K562 (cell line): ENCODE measurements at regions not wholly inside any gene's neighbourhood (a gene's known extent, or its start where the extent isn't known, plus 50 kb on each side); places are given as distances from the start of the nearest gene placed in this dataset.

ENCODE experiments used
- ATAC-seq: fragments of 200-7000 bp; cut with Tn5 transposase; 3 replicates; pipeline ENCODE4 v1.9.1; 2020; ENCODE audit warnings: moderate library complexity
- BruUV-seq: library from RNA; stranded (reverse); fragments of 400-500 nt; replicated peaks from 2 replicates; lab custom pipeline; 2021; lab: Mats Ljungman, UMichigan
- CTCF ChIA-PET: fragments of 300-600 bp; formaldehyde crosslinking; extraction: SDS; loops from one replicate; lab custom pipeline; 2021; ENCODE audit warnings: low intra/inter-chr PET ratio; lab: Yijun Ruan, JAX
- POLR2A ChIA-PET: fragments of 300-600, 350-650 bp; sonication (Branson Sonifier 250); formaldehyde crosslinking; extraction: SDS; loops from one replicate; lab custom pipeline; 2021; ENCODE audit warnings: antibody characterized with exemption, inconsistent platforms; lab: Yijun Ruan, JAX
- DNase-seq, 4 experiments: peaks; one replicate each; pipeline versions ENCODE4 v3.0.0 to v3.0.0-alpha.2; 2011 to 2018; ENCODE audit warnings: low spot score in 3 of 4, mixed read lengths in 3 of 4; ENCODE audit errors: extremely low read depth in 1 of 4
- FAIRE-seq: peaks from 2 replicates; lab custom pipeline; 2011; peaks lifted over from hg19 to GRCh38; lab: Jason Lieb, UNC
- H2AFZ ChIP-seq: 2 replicates; pipeline ENCODE4 v1.6.0; 2011; ENCODE audit warnings: low read depth, low read length, control low read depth, inconsistent platforms
- H3K27ac ChIP-seq: fragments of 200-600 bp; 3 replicates; pipeline ENCODE4 v1.8.0; 2011; ENCODE audit warnings: low read depth, mild to moderate bottlenecking, control low read depth, inconsistent platforms, low read length, moderate library complexity, mixed read lengths; ENCODE audit errors: extremely low read depth
- H3K27me3 ChIP-seq, 2 experiments: fragments of 300-600 bp in 1 of 2; 2 replicates in 1 of 2; 3 replicates in 1 of 2; pipeline versions ENCODE4 v1.6.0 to v1.8.0; 2011; ENCODE audit warnings: inconsistent platforms in 2 of 2, low read length in 2 of 2, mild to moderate bottlenecking in 1 of 2, mixed read lengths in 1 of 2, moderate library complexity in 1 of 2; ENCODE audit not compliant: control insufficient read depth in 2 of 2, insufficient read depth in 2 of 2
- H3K36me3 ChIP-seq: fragments of 300-600 bp; 3 replicates; pipeline ENCODE4 v1.8.0; 2011; ENCODE audit warnings: mild to moderate bottlenecking, low read length, inconsistent platforms; ENCODE audit not compliant: control insufficient read depth, insufficient read depth
- H3K4me1 ChIP-seq, 2 experiments: fragments of 200-600 bp in 1 of 2; replicated peaks in 1 of 2; 2 replicates in 1 of 2; 3 replicates in 1 of 2; pipeline versions ENCODE4 v1.5.1 to v1.8.0; 2011; ENCODE audit warnings: inconsistent platforms in 2 of 2, low read length in 2 of 2, mild to moderate bottlenecking in 1 of 2, mixed read lengths in 1 of 2, moderate library complexity in 1 of 2; ENCODE audit not compliant: control insufficient read depth in 2 of 2, insufficient read depth in 2 of 2
- H3K4me2 ChIP-seq: 2 replicates; pipeline ENCODE4 v1.6.1; 2011; ENCODE audit warnings: low read length, control low read depth, inconsistent platforms, mixed read lengths; ENCODE audit not compliant: insufficient read depth
- H3K4me3 ChIP-seq: fragments of 200-600 bp; sonication (generic), shearing (Covaris generic); 2 replicates; pipeline ENCODE4 v1.5.1; 2016; ENCODE audit warnings: control low read depth, inconsistent platforms
- H3K79me2 ChIP-seq: fragments of 200-600 bp; 3 replicates; pipeline ENCODE4 v1.8.0; 2011; ENCODE audit warnings: low read length, inconsistent platforms; ENCODE audit not compliant: control insufficient read depth, insufficient read depth
- H3K9ac ChIP-seq, 2 experiments: 2 replicates each; pipeline versions ENCODE4 v1.6.0 to v1.6.1; 2011; ENCODE audit warnings: low read depth in 2 of 2, low read length in 2 of 2, control low read depth in 1 of 2, inconsistent platforms in 1 of 2, mild to moderate bottlenecking in 1 of 2, mixed read lengths in 1 of 2; ENCODE audit not compliant: insufficient read depth in 1 of 2
- H3K9me1 ChIP-seq: one replicate; pipeline ENCODE4 v1.6.0; 2011; ENCODE audit warnings: inconsistent platforms, mild to moderate bottlenecking, low read length, moderate library complexity; ENCODE audit not compliant: control insufficient read depth, insufficient read depth
- H3K9me3 ChIP-seq: replicated peaks from 2 replicates; pipeline ENCODE4 v1.5.1; 2011; ENCODE audit warnings: low read depth, low read length, inconsistent platforms; ENCODE audit not compliant: control insufficient read depth, insufficient read depth
- H4K20me1 ChIP-seq: replicated peaks from 2 replicates; pipeline ENCODE4 v1.6.1; 2011; ENCODE audit warnings: low read length, inconsistent platforms, mixed read lengths; ENCODE audit not compliant: control insufficient read depth, insufficient read depth
- BRF1 ChIP-seq: IDR thresholded peaks from 3 replicates; pipeline ENCODE4 v1.6.1; 2011; ENCODE audit warnings: borderline replicate concordance, mild to moderate bottlenecking; ENCODE audit not compliant: insufficient read length; ENCODE audit errors: extremely low read depth
- CREM ChIP-seq: IDR thresholded peaks from 2 replicates; pipeline ENCODE4 v1.6.1; 2014; ENCODE audit warnings: antibody characterized with exemption, low read depth
- DMBX1 ChIP-seq: fragments of 250-450 bp; sonication (Bioruptor Pico); IDR thresholded peaks from 2 replicates; pipeline ENCODE4 v1.8.0; 2022; ENCODE audit warnings: inconsistent platforms, mild to moderate bottlenecking, moderate library complexity, borderline replicate concordance
- EHMT2 ChIP-seq: fragments of 450-650 bp; IDR thresholded peaks from 2 replicates; pipeline ENCODE4 v1.6.1; 2018; ENCODE audit warnings: antibody characterized with exemption
- ELF1 ChIP-seq: fragments of 200-800 bp; sonication (Bioruptor generic); IDR thresholded peaks from 2 replicates; pipeline ENCODE4 v1.6.1; 2016; ENCODE audit warnings: missing genetic modification characterization, missing compliant biosample characterization
- LARP7 ChIP-seq: fragments of 450-650 bp; IDR thresholded peaks from 2 replicates; pipeline ENCODE4 v1.6.1; 2016
- MAFG ChIP-seq: fragments of 450-650 bp; conservative IDR thresholded peaks from 2 replicates; pipeline ENCODE4 v1.6.1; 2016; ENCODE audit warnings: missing genetic modification characterization, missing compliant biosample characterization
- PCBP2 ChIP-seq: fragments of 200-400 bp; formaldehyde crosslinking; IDR thresholded peaks from 2 replicates; pipeline ENCODE4 v1.6.1; 2018; ENCODE audit warnings: low read length, low read depth, mild to moderate bottlenecking, moderate library complexity; ENCODE audit not compliant: poor library complexity, severe bottlenecking
- POLR2H ChIP-seq: IDR thresholded peaks from 2 replicates; pipeline ENCODE4 v1.6.1; 2016; ENCODE audit warnings: missing genetic modification characterization, low read depth, mild to moderate bottlenecking, control low read depth, missing compliant biosample characterization, moderate library complexity
- RB1 ChIP-seq: fragments of 450-650 bp; IDR thresholded peaks from 2 replicates; pipeline ENCODE4 v1.6.1; 2017; ENCODE audit warnings: low read depth, mild to moderate bottlenecking
- THRA ChIP-seq: fragments of 450-650 bp; IDR thresholded peaks from 2 replicates; pipeline ENCODE4 v1.6.1; 2017; ENCODE audit warnings: mild to moderate bottlenecking, moderate library complexity
- ZNF174 ChIP-seq: fragments of 250-450 bp; sonication (Bioruptor Pico); IDR thresholded peaks from 2 replicates; pipeline ENCODE4 v1.4.0; 2020; ENCODE audit warnings: mild to moderate bottlenecking
- ZNF347 ChIP-seq: fragments of 450-650 bp; formaldehyde crosslinking; IDR thresholded peaks from 2 replicates; pipeline ENCODE4 v1.4.0; 2020; ENCODE audit warnings: low read depth, mild to moderate bottlenecking, moderate library complexity
- ZNF717 ChIP-seq: fragments of 250-450 bp; sonication (Bioruptor Pico); IDR thresholded peaks from 2 replicates; pipeline ENCODE4 v1.5.0; 2021
- ZNF764 ChIP-seq: fragments of 250-450 bp; sonication (Bioruptor Pico); IDR thresholded peaks from 2 replicates; pipeline ENCODE4 v1.4.0; 2020; ENCODE audit warnings: low read depth, mild to moderate bottlenecking, moderate library complexity
- ZSCAN32 ChIP-seq: fragments of 450-650 bp; formaldehyde crosslinking; IDR thresholded peaks from 2 replicates; pipeline ENCODE4 v1.4.0; 2020; ENCODE audit warnings: mild to moderate bottlenecking, moderate library complexity
- WGBS: fragments of 100-300 bp; shearing (Covaris generic); methylation state at CpG from one replicate; pipeline ENCODE4 v1.1.6; 2016; ENCODE audit warnings: low coverage, mixed read lengths; ENCODE audit not compliant: insufficient coverage; ENCODE audit errors: missing lambda C conversion rate; 5-methylcytosine and 5-hydroxymethylcytosine counted together
- in situ Hi-C: fragments of 300-500 bp; cut with MboI; formaldehyde crosslinking; loops from 4 replicates; pipeline ENCODE4 v1.15.0; 2018; ENCODE audit warnings: inconsistent platforms, mixed read lengths
- intact Hi-C: fragments of 100-400 bp; cut with micrococcal nuclease; formaldehyde crosslinking; loops from 2 replicates; pipeline ENCODE4 v1.14.2; 2022

- no peak for TF ChIP-seq CREM
- no peak for TF ChIP-seq BRF1
- no peak for TF ChIP-seq MAFG (tag)
- no peak for TF ChIP-seq EHMT2
- TF ChIP-seq POLR2H, result no peak
- no peak for TF ChIP-seq ZNF174 (CRISPR knock-in tag)
- no peak for TF ChIP-seq RB1
- TF ChIP-seq ELF1 (tag), result no peak
Observed at GRCh38 chr5:86674069-86674468, 56.3 kb downstream of the COX7C start (continued).

GRCh38 chr5:86675311-86675710, 57.6 kb downstream of the COX7C start:
- ATAC-seq, result no peak
- Histone ChIP-seq H3K4me3 (no peak overlapping the region), H3K9me3 (no peaks in the 10 kb centered on the region), H3K9ac (no peak overlapping the region), H3K36me3 (no peaks in the 10 kb centered on the region), H3K79me2 (no peaks in the 10 kb centered on the region), H2AFZ (no peak overlapping the region), H3K4me1 (no peaks in the 10 kb centered on the region), H3K4me2 (no peak overlapping the region), H3K27me3 (no peaks in the 10 kb centered on the region), H3K27ac (no peak overlapping the region), H3K9me1 (no peaks in the 10 kb centered on the region), H4K20me1 (no peaks in the 10 kb centered on the region)
- WGBS, result 1% methylated on average over 4 of the region's 4 CpGs
- no peak for DNase-seq
- TF ChIP-seq PCBP2, result no peak
- no peak for TF ChIP-seq ZNF717
- no peak for TF ChIP-seq LARP7
- TF ChIP-seq ZNF347 (CRISPR knock-in tag), result no peak
- TF ChIP-seq ZSCAN32 (CRISPR knock-in tag), result no peak
- TF ChIP-seq THRA, result no peak
- TF ChIP-seq ZNF764 (CRISPR knock-in tag), result no peak
- no peak for TF ChIP-seq DMBX1 (CRISPR knock-in tag)
- POLR2A ChIA-PET, result no interaction called here
- in situ Hi-C loops, result no loop called here
- intact Hi-C loops, result loop anchor here (5.0 kb wide), 1 partner anchor 108 kb away; no protein-coding TSS in a partner anchor
- BruUV-seq, result no TSS peak
- CTCF ChIA-PET, result no interaction called here
- no peak for FAIRE-seq
